Astrocyte (in vitro differentiated cells and primary cell): ENCODE measurements at regions not wholly inside any gene's neighbourhood (a gene's known extent, or its start where the extent isn't known, plus 50 kb on each side); places are given as distances from the start of the nearest gene placed in this dataset.

Experiments used
- DNase-seq: peaks from one replicate; pipeline ENCODE4 v3.0.0-alpha.2; 2010; ENCODE audit warnings: low read depth
- FAIRE-seq: peaks from 2 replicates; lab custom pipeline; 2011; peaks lifted over from hg19 to GRCh38; lab: Jason Lieb, UNC
- H2AFZ ChIP-seq: 2 replicates; pipeline ENCODE4 v1.6.0; 2012; ENCODE audit warnings: low read depth, low read length, inconsistent platforms
- H3K27ac ChIP-seq: 2 replicates; pipeline ENCODE4 v1.5.1; 2011; ENCODE audit warnings: low read depth, low read length, inconsistent platforms
- H3K27me3 ChIP-seq: 2 replicates; pipeline ENCODE4 v1.6.0; 2011; ENCODE audit warnings: low read length, inconsistent platforms; ENCODE audit not compliant: insufficient read depth
- H3K36me3 ChIP-seq: 2 replicates; pipeline ENCODE4 v1.5.1; 2011; ENCODE audit warnings: low read length, inconsistent platforms; ENCODE audit not compliant: insufficient read depth
- H3K4me1 ChIP-seq: 2 replicates; pipeline ENCODE4 v1.5.1; 2011; ENCODE audit warnings: low read length, inconsistent platforms; ENCODE audit not compliant: insufficient read depth
- H3K4me2 ChIP-seq: 2 replicates; pipeline ENCODE4 v1.6.0; 2012; ENCODE audit warnings: low read length, inconsistent platforms
- H3K4me3 ChIP-seq: 2 replicates; pipeline ENCODE4 v1.5.1; 2011; ENCODE audit warnings: low read depth, mild to moderate bottlenecking, low read length, inconsistent platforms; ENCODE audit not compliant: insufficient read depth
- H3K79me2 ChIP-seq: 2 replicates; pipeline ENCODE4 v1.6.0; 2012; ENCODE audit warnings: mild to moderate bottlenecking, low read length, inconsistent platforms; ENCODE audit not compliant: insufficient read depth
- H3K9ac ChIP-seq: 2 replicates; pipeline ENCODE4 v1.6.0; 2012; ENCODE audit warnings: mild to moderate bottlenecking, low read length, inconsistent platforms
- H3K9me3 ChIP-seq: 2 replicates; pipeline ENCODE4 v1.5.1; 2012; ENCODE audit warnings: low read depth, mild to moderate bottlenecking, low read length, inconsistent platforms; ENCODE audit not compliant: insufficient read depth
- H4K20me1 ChIP-seq: 2 replicates; pipeline ENCODE4 v1.6.0; 2012; ENCODE audit warnings: low read length, inconsistent platforms; ENCODE audit not compliant: insufficient read depth
- H3K27ac Mint-ChIP-seq: one replicate; pipeline ENCODE4 v1.8.0; 2021; ENCODE audit warnings: mild to moderate bottlenecking, mixed read lengths; ENCODE audit not compliant: unreplicated experiment
- H3K27me3 Mint-ChIP-seq: one replicate; pipeline ENCODE4 v1.8.0; 2021; ENCODE audit warnings: low read depth, mixed read lengths; ENCODE audit not compliant: unreplicated experiment
- H3K36me3 Mint-ChIP-seq: one replicate; pipeline ENCODE4 v1.8.0; 2021; ENCODE audit warnings: low read depth, mixed read lengths; ENCODE audit not compliant: unreplicated experiment
- H3K4me1 Mint-ChIP-seq: one replicate; pipeline ENCODE4 v1.8.0; 2021; ENCODE audit warnings: low read depth, mixed read lengths; ENCODE audit not compliant: unreplicated experiment
- H3K4me3 Mint-ChIP-seq: one replicate; pipeline ENCODE4 v1.8.0; 2021; ENCODE audit warnings: mild to moderate bottlenecking, moderate library complexity, mixed read lengths; ENCODE audit not compliant: unreplicated experiment
- H3K9me3 Mint-ChIP-seq: one replicate; pipeline ENCODE4 v1.8.0; 2021; ENCODE audit warnings: mild to moderate bottlenecking, mixed read lengths; ENCODE audit not compliant: unreplicated experiment
- EZH2 ChIP-seq: IDR thresholded peaks from 2 replicates; pipeline ENCODE4 v1.6.1; 2012; ENCODE audit warnings: mild to moderate bottlenecking, low read length, inconsistent platforms; ENCODE audit not compliant: insufficient read depth
- TF ChIP-seq, protein P1 (sequence below): IDR thresholded peaks from 2 replicates; pipeline ENCODE4 v1.5.1; 2011; ENCODE audit warnings: low read depth, mild to moderate bottlenecking, inconsistent platforms, low read length, moderate library complexity; ENCODE audit not compliant: insufficient read depth

DNA sequence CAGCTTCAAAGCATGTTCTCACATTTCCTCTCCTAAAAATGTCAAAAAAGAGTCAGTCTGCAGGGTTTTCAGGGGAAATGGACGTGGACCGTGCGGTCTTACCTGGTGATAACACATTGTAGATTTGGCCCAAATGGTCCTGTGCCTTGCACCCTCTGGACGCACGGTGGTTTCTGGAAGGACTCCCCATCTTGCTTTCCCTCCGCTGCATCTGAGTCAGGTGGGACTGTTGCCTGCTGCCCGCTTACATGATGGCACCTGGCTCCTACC, 1290.1 kb downstream of the TBC1D22A start:
- H4K20me1 ChIP-seq = no peaks in the 10 kb centered on the region
- H3K27ac ChIP-seq = no peak overlapping the region
- H3K4me2 ChIP-seq = no peak overlapping the region
- H3K27me3 ChIP-seq = no peaks in the 10 kb centered on the region
- no peaks in the 10 kb centered on the region for H3K4me1 ChIP-seq
- H3K9ac ChIP-seq = no peak overlapping the region
- Mint-ChIP-seq H3K9me3 (no peaks in the 10 kb centered on the region), H3K4me1 (no peaks in the 10 kb centered on the region), H3K36me3 (no peaks in the 10 kb centered on the region), H3K27me3 (peaks cover 33% of the 10 kb centered on the region), H3K27ac (no peak overlapping the region), H3K4me3 (no peak overlapping the region)
- H3K79me2 ChIP-seq = no peaks in the 10 kb centered on the region
- H2AFZ ChIP-seq = no peak overlapping the region
- TF ChIP-seq, protein P1, sequence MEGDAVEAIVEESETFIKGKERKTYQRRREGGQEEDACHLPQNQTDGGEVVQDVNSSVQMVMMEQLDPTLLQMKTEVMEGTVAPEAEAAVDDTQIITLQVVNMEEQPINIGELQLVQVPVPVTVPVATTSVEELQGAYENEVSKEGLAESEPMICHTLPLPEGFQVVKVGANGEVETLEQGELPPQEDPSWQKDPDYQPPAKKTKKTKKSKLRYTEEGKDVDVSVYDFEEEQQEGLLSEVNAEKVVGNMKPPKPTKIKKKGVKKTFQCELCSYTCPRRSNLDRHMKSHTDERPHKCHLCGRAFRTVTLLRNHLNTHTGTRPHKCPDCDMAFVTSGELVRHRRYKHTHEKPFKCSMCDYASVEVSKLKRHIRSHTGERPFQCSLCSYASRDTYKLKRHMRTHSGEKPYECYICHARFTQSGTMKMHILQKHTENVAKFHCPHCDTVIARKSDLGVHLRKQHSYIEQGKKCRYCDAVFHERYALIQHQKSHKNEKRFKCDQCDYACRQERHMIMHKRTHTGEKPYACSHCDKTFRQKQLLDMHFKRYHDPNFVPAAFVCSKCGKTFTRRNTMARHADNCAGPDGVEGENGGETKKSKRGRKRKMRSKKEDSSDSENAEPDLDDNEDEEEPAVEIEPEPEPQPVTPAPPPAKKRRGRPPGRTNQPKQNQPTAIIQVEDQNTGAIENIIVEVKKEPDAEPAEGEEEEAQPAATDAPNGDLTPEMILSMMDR = no peak
- TF ChIP-seq EZH2 = no peak
- no peak for DNase-seq
- peaks cover 8% of the 10 kb centered on the region for H3K9me3 ChIP-seq
- no peak for FAIRE-seq
- H3K36me3 ChIP-seq = no peaks in the 10 kb centered on the region
- no peak overlapping the region for H3K4me3 ChIP-seq

DNA sequence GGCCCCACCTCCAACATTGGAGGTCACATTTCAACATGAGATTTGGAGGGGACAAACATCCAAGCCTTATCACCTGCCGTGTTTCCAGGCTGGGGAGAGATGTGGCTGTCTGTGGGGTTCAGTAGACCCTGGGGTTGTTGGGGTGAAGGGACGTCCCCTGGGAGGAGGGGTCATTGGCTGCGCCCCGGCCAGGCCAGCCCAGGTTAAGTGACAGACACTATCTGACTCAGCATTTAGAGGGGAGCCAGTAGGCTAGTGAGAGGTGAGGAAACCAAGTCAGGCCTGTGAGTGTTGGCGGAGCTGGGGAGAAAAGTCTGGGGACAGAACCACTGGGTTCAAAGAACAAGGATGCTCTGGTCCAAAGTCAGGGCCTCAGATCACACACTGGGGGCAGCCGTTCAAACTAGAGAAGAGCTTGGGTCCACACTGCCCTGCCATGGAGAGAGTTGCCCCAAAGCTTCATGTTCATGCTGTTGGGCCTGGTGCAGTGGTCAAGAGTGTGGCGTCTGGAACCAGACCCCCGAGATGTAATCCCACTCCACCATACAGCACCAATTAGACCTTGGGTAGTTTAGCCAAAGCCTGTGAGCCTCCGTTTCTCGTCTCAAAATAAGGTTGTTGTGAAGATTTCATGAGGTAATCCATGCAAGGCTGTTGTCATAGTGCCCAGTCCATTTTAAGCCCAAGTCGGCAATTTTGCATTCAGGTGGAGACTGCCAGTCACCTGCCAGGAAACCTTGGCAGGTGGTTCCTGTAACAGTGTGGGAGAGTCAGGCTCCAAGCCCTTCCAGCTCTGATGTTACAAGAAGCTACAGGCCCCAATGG, 1289.6 kb downstream of the TBC1D22A start:
- Mint-ChIP-seq H3K9me3 (no peaks in the 10 kb centered on the region), H3K36me3 (no peaks in the 10 kb centered on the region), H3K4me3 (no peak overlapping the region), H3K27ac (no peak overlapping the region), H3K4me1 (no peaks in the 10 kb centered on the region), H3K27me3 (peaks cover 28% of the 10 kb centered on the region)
- H3K9ac ChIP-seq = no peak overlapping the region
- H4K20me1 ChIP-seq = no peaks in the 10 kb centered on the region
- no peak overlapping the region for H3K4me3 ChIP-seq
- no peaks in the 10 kb centered on the region for H3K36me3 ChIP-seq
- no peak overlapping the region for H2AFZ ChIP-seq
- FAIRE-seq (no peak), DNase-seq (no peak)
- no peaks in the 10 kb centered on the region for H3K79me2 ChIP-seq
- no peak overlapping the region for H3K4me2 ChIP-seq
- H3K27me3 ChIP-seq = no peaks in the 10 kb centered on the region
- no peak overlapping the region for H3K27ac ChIP-seq
- TF ChIP-seq, protein P1 = no peak
- TF ChIP-seq EZH2 = no peak
- H3K4me1 ChIP-seq = no peaks in the 10 kb centered on the region
- peaks cover 8% of the 10 kb centered on the region for H3K9me3 ChIP-seq

DNA sequence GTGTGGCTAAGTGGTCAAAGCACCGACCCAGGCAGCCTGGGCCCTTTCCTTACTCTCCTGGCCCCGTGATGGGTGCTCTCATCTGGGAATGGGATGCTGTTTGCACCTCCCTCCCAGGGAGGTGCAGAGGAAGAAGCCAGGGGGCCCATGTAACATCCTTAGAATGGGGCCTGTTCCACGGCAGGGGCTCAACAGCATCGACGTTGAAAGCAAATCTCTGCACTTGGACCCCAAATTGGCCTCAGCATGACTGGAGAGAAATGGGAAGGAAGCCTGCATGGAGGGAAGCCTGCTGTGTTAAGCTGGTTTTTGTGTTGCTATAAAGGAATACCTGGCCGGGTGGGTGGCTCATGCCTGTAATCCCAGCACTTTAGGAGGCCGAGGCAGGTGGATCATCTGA, 1288.4 kb downstream of the TBC1D22A start:
- no peak overlapping the region for H3K4me3 ChIP-seq
- DNase-seq (no peak), FAIRE-seq (no peak)
- H3K27ac Mint-ChIP-seq = no peak overlapping the region
- TF ChIP-seq, protein P1 = no peak
- TF ChIP-seq EZH2 = no peak
- H3K4me1 Mint-ChIP-seq = no peaks in the 10 kb centered on the region
- H3K36me3 ChIP-seq = no peaks in the 10 kb centered on the region
- no peaks in the 10 kb centered on the region for H3K36me3 Mint-ChIP-seq
- H3K79me2 ChIP-seq = no peaks in the 10 kb centered on the region
- no peaks in the 10 kb centered on the region for H4K20me1 ChIP-seq
- H3K9ac ChIP-seq = no peak overlapping the region
- H3K27ac ChIP-seq = no peak overlapping the region
- H2AFZ ChIP-seq = no peak overlapping the region
- peaks cover 8% of the 10 kb centered on the region for H3K9me3 ChIP-seq
- H3K4me3 Mint-ChIP-seq = no peak overlapping the region
- H3K9me3 Mint-ChIP-seq = no peaks in the 10 kb centered on the region
- peaks cover 31% of the 10 kb centered on the region for H3K27me3 Mint-ChIP-seq
- no peak overlapping the region for H3K4me2 ChIP-seq
- H3K27me3 ChIP-seq = no peaks in the 10 kb centered on the region
- no peaks in the 10 kb centered on the region for H3K4me1 ChIP-seq
